Loucy (cell line): ENCODE measurements at regions not wholly inside any gene's neighbourhood (a gene's known extent, or its start where the extent isn't known, plus 50 kb on each side); places are given as distances from the start of the nearest gene placed in this dataset.

Experiments
- EZH2phosphoT487 ChIP-seq: fragments of 200-600 bp; IDR thresholded peaks from 2 replicates; pipeline ENCODE4 v1.6.1; 2018; ENCODE audit warnings: antibody characterized with exemption, mild to moderate bottlenecking, moderate library complexity, borderline replicate concordance
- TF ChIP-seq, protein P1 (sequence below): fragments of 200-600 bp; sonication (generic); conservative IDR thresholded peaks from 2 replicates; pipeline ENCODE4 v1.5.1; 2014; ENCODE audit warnings: mild to moderate bottlenecking, antibody characterized with exemption, low read length

- TF ChIP-seq, protein P1, sequence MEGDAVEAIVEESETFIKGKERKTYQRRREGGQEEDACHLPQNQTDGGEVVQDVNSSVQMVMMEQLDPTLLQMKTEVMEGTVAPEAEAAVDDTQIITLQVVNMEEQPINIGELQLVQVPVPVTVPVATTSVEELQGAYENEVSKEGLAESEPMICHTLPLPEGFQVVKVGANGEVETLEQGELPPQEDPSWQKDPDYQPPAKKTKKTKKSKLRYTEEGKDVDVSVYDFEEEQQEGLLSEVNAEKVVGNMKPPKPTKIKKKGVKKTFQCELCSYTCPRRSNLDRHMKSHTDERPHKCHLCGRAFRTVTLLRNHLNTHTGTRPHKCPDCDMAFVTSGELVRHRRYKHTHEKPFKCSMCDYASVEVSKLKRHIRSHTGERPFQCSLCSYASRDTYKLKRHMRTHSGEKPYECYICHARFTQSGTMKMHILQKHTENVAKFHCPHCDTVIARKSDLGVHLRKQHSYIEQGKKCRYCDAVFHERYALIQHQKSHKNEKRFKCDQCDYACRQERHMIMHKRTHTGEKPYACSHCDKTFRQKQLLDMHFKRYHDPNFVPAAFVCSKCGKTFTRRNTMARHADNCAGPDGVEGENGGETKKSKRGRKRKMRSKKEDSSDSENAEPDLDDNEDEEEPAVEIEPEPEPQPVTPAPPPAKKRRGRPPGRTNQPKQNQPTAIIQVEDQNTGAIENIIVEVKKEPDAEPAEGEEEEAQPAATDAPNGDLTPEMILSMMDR, result no peak
- no peak for TF ChIP-seq EZH2phosphoT487
Observed at GRCh38 chr13:74683411-74683810, 549.2 kb upstream of the KLF12 start.
